PC-9 (cell line): ENCODE measurements at regions not wholly inside any gene's neighbourhood (a gene's known extent, or its start where the extent isn't known, plus 50 kb on each side); places are given as distances from the start of the nearest gene placed in this dataset.

Experiments used
- BruUV-seq: library from RNA; stranded (reverse); fragments of 400-500 nt; replicated peaks from 2 replicates; lab custom pipeline; 2021; lab: Mats Ljungman, UMichigan
- CTCF ChIA-PET: fragments of 300-600 bp; sonication (Branson Sonifier 250); formaldehyde crosslinking; loops from one replicate; lab custom pipeline; 2022; ENCODE audit warnings: antibody characterized with exemption; lab: Charles Lee
- POLR2A ChIA-PET: fragments of 300-600 bp; sonication (Branson Sonifier 250); formaldehyde crosslinking; loops from one replicate; lab custom pipeline; 2022; ENCODE audit warnings: antibody characterized with exemption; ENCODE audit not compliant: unreplicated experiment; lab: Charles Lee
- DNase-seq, 2 experiments: peaks; one replicate each; pipeline versions ENCODE4 v3.0.0 to v3.0.0-alpha.2; 2015 to 2022; ENCODE audit warnings: mixed read lengths in 1 of 2
- H2AFZ ChIP-seq: fragments of 200-600 bp; sonication (generic); 2 replicates; pipeline ENCODE4 v1.8.1; 2017; ENCODE audit warnings: antibody characterized with exemption
- H3F3A ChIP-seq: fragments of 200-600 bp; sonication (generic); 2 replicates; pipeline ENCODE4 v1.8.1; 2017; ENCODE audit warnings: antibody characterized with exemption, mild to moderate bottlenecking, low read depth; ENCODE audit not compliant: insufficient read depth
- H3K27ac ChIP-seq: fragments of 200-600 bp; sonication (generic); 2 replicates; pipeline ENCODE4 v1.6.1; 2016; ENCODE audit warnings: mixed run types
- H3K27me3 ChIP-seq: fragments of 200-600 bp; sonication (generic); 2 replicates; pipeline ENCODE4 v1.6.1; 2016; ENCODE audit warnings: low read depth, mixed run types; ENCODE audit not compliant: insufficient read depth
- H3K36me3 ChIP-seq: fragments of 200-600 bp; sonication (generic); 2 replicates; pipeline ENCODE4 v1.6.1; 2016; ENCODE audit warnings: low read depth, mixed run types
- H3K4me1 ChIP-seq: fragments of 200-600 bp; sonication (generic); replicated peaks from 2 replicates; pipeline ENCODE4 v1.6.1; 2016; ENCODE audit warnings: mixed run types; ENCODE audit not compliant: insufficient read depth
- H3K4me2 ChIP-seq: fragments of 200-600 bp; sonication (generic); 2 replicates; pipeline ENCODE4 v1.6.1; 2017; ENCODE audit warnings: mixed run types
- H3K4me3 ChIP-seq: fragments of 200-600 bp; sonication (generic); 2 replicates; pipeline ENCODE4 v1.6.1; 2016; ENCODE audit warnings: mixed run types
- H3K79me2 ChIP-seq: fragments of 200-600 bp; sonication (generic); 2 replicates; pipeline ENCODE4 v1.6.1; 2017; ENCODE audit warnings: low read depth, mixed run types
- H3K9me2 ChIP-seq: fragments of 200-600 bp; sonication (generic); 2 replicates; pipeline ENCODE4 v1.8.1; 2017; ENCODE audit warnings: mild to moderate bottlenecking; ENCODE audit not compliant: insufficient read depth
- H3K9me3 ChIP-seq: fragments of 200-600 bp; sonication (generic); 2 replicates; pipeline ENCODE4 v1.8.1; 2016; ENCODE audit warnings: low read depth; ENCODE audit not compliant: insufficient read depth
- H4K20me1 ChIP-seq: fragments of 200-600 bp; sonication (generic); 2 replicates; pipeline ENCODE4 v1.8.1; 2017; ENCODE audit not compliant: insufficient read depth
- CTCF ChIP-seq: fragments of 200-600 bp; sonication (generic); conservative IDR thresholded peaks from 2 replicates; pipeline ENCODE4 v1.6.1; 2017; ENCODE audit warnings: mixed run types, antibody characterized with exemption, mild to moderate bottlenecking, moderate library complexity
- EZH2 ChIP-seq: fragments of 200-600 bp; sonication (generic); IDR thresholded peaks from 2 replicates; pipeline ENCODE4 v1.8.0; 2017; ENCODE audit warnings: antibody characterized with exemption, low read depth
- intact Hi-C: fragments of 100-400 bp; cut with micrococcal nuclease; formaldehyde crosslinking; loops from one replicate; pipeline ENCODE4 v1.10.0; 2022; ENCODE audit not compliant: unreplicated experiment

GRCh38 chr5:173817561-173817960, 70.6 kb upstream of the CPEB4 start:
- Histone ChIP-seq H3F3A (peaks cover 9% of the 10 kb centered on the region; the same call in 1 of the 2 replicates), H3K27ac (0 out of 2 replicates have a peak overlapping the region, but pooled peaks have one; percentile 35), H2AFZ (no peak overlapping the region), H3K4me1 (peaks cover 73% of the 10 kb centered on the region), H4K20me1 (no peaks in the 10 kb centered on the region), H3K9me2 (no peaks in the 10 kb centered on the region), H3K79me2 (no peaks in the 10 kb centered on the region), H3K4me3 (no peak overlapping the region), H3K4me2 (peak overlapping the region; percentile 48), H3K36me3 (no peaks in the 10 kb centered on the region), H3K9me3 (no peaks in the 10 kb centered on the region), H3K27me3 (no peaks in the 10 kb centered on the region)
- no TSS peak for BruUV-seq
- intact Hi-C loops, result no loop called here
- CTCF ChIA-PET, result no interaction called here
- no peak for DNase-seq
- POLR2A ChIA-PET, result interaction anchor here (0.6 kb wide), 1 partner anchor 51 kb away, joined by 3 read pairs; no protein-coding TSS in a partner anchor
- TF ChIP-seq CTCF (no peak), EZH2 (no peak)

GRCh38 chr5:173819521-173819920, 68.6 kb upstream of the CPEB4 start:
- ChIA-PET CTCF (no interaction called here), POLR2A (no interaction called here)
- Histone ChIP-seq H3K27ac (no peak overlapping the region), H2AFZ (no peak overlapping the region), H4K20me1 (no peaks in the 10 kb centered on the region), H3K9me2 (no peaks in the 10 kb centered on the region), H3F3A (peaks cover 19% of the 10 kb centered on the region; the same call in 1 of the 2 replicates), H3K36me3 (no peaks in the 10 kb centered on the region), H3K27me3 (no peaks in the 10 kb centered on the region), H3K4me3 (no peak overlapping the region), H3K4me1 (peaks cover 71% of the 10 kb centered on the region), H3K4me2 (no peak overlapping the region), H3K9me3 (no peaks in the 10 kb centered on the region), H3K79me2 (no peaks in the 10 kb centered on the region)
- intact Hi-C loops, result no loop called here
- TF ChIP-seq EZH2 (no peak), CTCF (no peak)
- no peak for DNase-seq
- BruUV-seq, result no TSS peak

GRCh38 chr5:173823274-173823644, 64.9 kb upstream of the CPEB4 start:
- Histone ChIP-seq H3K4me1 (peaks cover 59% of the 10 kb centered on the region), H3K27me3 (no peaks in the 10 kb centered on the region), H4K20me1 (no peaks in the 10 kb centered on the region), H3K9me2 (no peaks in the 10 kb centered on the region), H3K9me3 (no peaks in the 10 kb centered on the region; the same call in 1 of the 2 replicates), H3K4me2 (peak overlapping the region; percentile 56), H2AFZ (no peak overlapping the region), H3K36me3 (no peaks in the 10 kb centered on the region), H3K27ac (peak overlapping the region; percentile 77), H3K79me2 (no peaks in the 10 kb centered on the region), H3K4me3 (no peak overlapping the region), H3F3A (peaks cover 24% of the 10 kb centered on the region; the same call in 1 of the 2 replicates)
- ChIA-PET CTCF (interaction anchor here (1.0 kb wide), 1 partner anchor 70 kb away, joined by 3 read pairs; no protein-coding TSS in a partner anchor), POLR2A (interaction anchor here (0.6 kb wide), 3 partner anchors 36 to 92 kb away, joined by 5 to 11 read pairs (median 6); no protein-coding TSS in a partner anchor)
- no peak for TF ChIP-seq CTCF
- TF ChIP-seq EZH2, result no peak
- no TSS peak for BruUV-seq
- no peak for DNase-seq
- intact Hi-C loops, result loop anchor here (2.0 to 10.0 kb wide), 3 partner anchors 20 to 498 kb away; partner anchors contain the start of gene STC2
